Neural cell (in vitro differentiated cells): ENCODE measurements at regions not wholly inside any gene's neighbourhood (a gene's known extent, or its start where the extent isn't known, plus 50 kb on each side); places are given as distances from the start of the nearest gene placed in this dataset.

Experiments used
- H2AFZ ChIP-seq: fragments of 200-600, 300-800 bp; sonication (generic), shearing (Covaris generic); 2 replicates; pipeline ENCODE4 v1.6.0; 2014; ENCODE audit warnings: low read depth, mild to moderate bottlenecking, antibody characterized with exemption, low read length, moderate library complexity
- H3F3A ChIP-seq: fragments of 200-600 bp; shearing (Covaris generic); 2 replicates; pipeline ENCODE4 v1.6.1; 2016; ENCODE audit warnings: mild to moderate bottlenecking, moderate library complexity, mixed read lengths, antibody characterized with exemption, low read length; ENCODE audit not compliant: insufficient read depth, poor library complexity, severe bottlenecking
- H3K27ac ChIP-seq: fragments of 200-600, 300-800 bp; sonication (generic), shearing (Covaris generic); 2 replicates; pipeline ENCODE4 v1.5.1; 2014; ENCODE audit warnings: mild to moderate bottlenecking, low read length, moderate library complexity
- H3K27me3 ChIP-seq: fragments of 300-800, 200-600 bp; sonication (generic), shearing (Covaris generic); 2 replicates; pipeline ENCODE4 v1.6.0; 2014; ENCODE audit warnings: mild to moderate bottlenecking, low read depth, low read length, moderate library complexity; ENCODE audit not compliant: insufficient read depth
- H3K36me3 ChIP-seq: fragments of 300-800, 200-600 bp; sonication (generic), shearing (Covaris generic); 2 replicates; pipeline ENCODE4 v1.5.1; 2014; ENCODE audit warnings: mild to moderate bottlenecking, antibody characterized with exemption, low read length, moderate library complexity; ENCODE audit not compliant: insufficient read depth
- H3K4me2 ChIP-seq: fragments of 300-800, 200-600 bp; sonication (generic), shearing (Covaris generic); 2 replicates; pipeline ENCODE4 v1.6.0; 2014; ENCODE audit warnings: mild to moderate bottlenecking, low read length
- H3K4me3 ChIP-seq: fragments of 300-800, 200-600 bp; sonication (generic), shearing (Covaris generic); 2 replicates; pipeline ENCODE4 v1.5.1; 2014; ENCODE audit warnings: mild to moderate bottlenecking, low read length, moderate library complexity
- H3K79me2 ChIP-seq: fragments of 200-600 bp; shearing (Covaris generic); replicated peaks from 2 replicates; pipeline ENCODE4 v1.6.0; 2014; ENCODE audit warnings: mild to moderate bottlenecking, low read length, moderate library complexity; ENCODE audit not compliant: insufficient read depth
- H3K9ac ChIP-seq: fragments of 300-800, 200-600 bp; sonication (generic), shearing (Covaris generic); 2 replicates; pipeline ENCODE4 v1.6.1; 2016; ENCODE audit warnings: mild to moderate bottlenecking, low read length, mixed read lengths
- H3K9me2 ChIP-seq: fragments of 200-600 bp; shearing (Covaris generic); 2 replicates; pipeline ENCODE4 v1.6.1; 2016; ENCODE audit warnings: mild to moderate bottlenecking, low read length, mixed read lengths; ENCODE audit not compliant: insufficient read depth
- H3K9me3 ChIP-seq: fragments of 200-600, 300-800 bp; sonication (generic), shearing (Covaris generic); 2 replicates; pipeline ENCODE4 v1.6.1; 2016; ENCODE audit warnings: mild to moderate bottlenecking, mixed run types, low read length, moderate library complexity, mixed read lengths
- H4K20me1 ChIP-seq: fragments of 200-600 bp; shearing (Covaris generic); 2 replicates; pipeline ENCODE4 v1.6.1; 2016; ENCODE audit warnings: mild to moderate bottlenecking, mixed run types; ENCODE audit not compliant: insufficient read depth
- EP300 ChIP-seq: fragments of 450-650 bp; conservative IDR thresholded peaks from 2 replicates; pipeline ENCODE4 v1.6.1; 2014; ENCODE audit warnings: antibody characterized with exemption, mild to moderate bottlenecking, moderate library complexity; ENCODE audit not compliant: poor library complexity, severe bottlenecking
- EZH2 ChIP-seq: fragments of 200-600, 300-800 bp; shearing (Covaris generic), sonication (generic); IDR thresholded peaks from 2 replicates; pipeline ENCODE4 v1.6.1; 2014; ENCODE audit warnings: antibody characterized with exemption, low read length, borderline replicate concordance, mild to moderate bottlenecking; ENCODE audit not compliant: insufficient read depth, poor library complexity, severe bottlenecking
- MXI1 ChIP-seq: fragments of 450-650 bp; conservative IDR thresholded peaks from 2 replicates; pipeline ENCODE4 v1.6.1; 2014; ENCODE audit warnings: antibody characterized with exemption, mild to moderate bottlenecking; ENCODE audit not compliant: poor library complexity, severe bottlenecking
- POLR2AphosphoS5 ChIP-seq: IDR thresholded peaks from 2 replicates; pipeline ENCODE4 v1.6.1; 2012
- RAD21 ChIP-seq: fragments of 450-650 bp; conservative IDR thresholded peaks from 2 replicates; pipeline ENCODE4 v1.6.1; 2014; ENCODE audit warnings: antibody characterized with exemption, mild to moderate bottlenecking, moderate library complexity
- SMC3 ChIP-seq: fragments of 450-650 bp; conservative IDR thresholded peaks from 2 replicates; pipeline ENCODE4 v1.6.1; 2014; ENCODE audit warnings: antibody characterized with exemption, mild to moderate bottlenecking, moderate library complexity; ENCODE audit not compliant: poor library complexity
- TAF1 ChIP-seq: IDR thresholded peaks from 2 replicates; pipeline ENCODE4 v1.6.1; 2012; ENCODE audit warnings: low read depth
- TF ChIP-seq, protein P1 (sequence below): IDR thresholded peaks from 2 replicates; pipeline ENCODE4 v1.6.1; 2012; ENCODE audit warnings: borderline replicate concordance
- TF ChIP-seq, protein P2 (sequence below): fragments of 450-650 bp; IDR thresholded peaks from 2 replicates; pipeline ENCODE4 v1.5.1; 2014; ENCODE audit warnings: antibody characterized with exemption, mild to moderate bottlenecking, moderate library complexity; ENCODE audit not compliant: poor library complexity, severe bottlenecking

DNA sequence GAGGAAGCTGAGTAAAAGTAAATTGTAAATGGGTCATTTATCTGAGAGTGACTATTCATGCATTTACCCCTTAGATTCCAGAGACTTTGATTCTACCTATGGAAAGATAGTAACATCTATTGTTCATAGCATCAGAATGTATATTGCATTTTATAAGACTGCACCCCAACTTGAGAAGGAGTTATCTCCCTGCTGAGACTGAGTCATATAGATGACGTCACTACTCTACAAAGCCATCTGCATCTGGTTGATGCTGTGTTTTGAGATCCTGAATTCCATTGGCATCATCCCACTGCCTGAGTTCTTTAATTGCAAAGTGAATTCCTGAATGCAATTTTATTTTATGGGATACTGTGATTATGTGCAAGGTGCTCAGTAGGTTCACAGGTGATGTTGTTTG, 444.0 kb upstream of the SLC35B3 start:
- Histone ChIP-seq H3K9me3 (no peaks in the 10 kb centered on the region), H3F3A (no peaks in the 10 kb centered on the region), H2AFZ (no peak overlapping the region), H3K4me2 (no peak overlapping the region), H3K36me3 (no peaks in the 10 kb centered on the region), H3K9me2 (no peaks in the 10 kb centered on the region), H4K20me1 (no peaks in the 10 kb centered on the region), H3K4me3 (no peak overlapping the region), H3K27ac (no peak overlapping the region), H3K27me3 (no peaks in the 10 kb centered on the region), H3K9ac (no peak overlapping the region), H3K79me2 (no peaks in the 10 kb centered on the region)
- TF ChIP-seq, protein P1, sequence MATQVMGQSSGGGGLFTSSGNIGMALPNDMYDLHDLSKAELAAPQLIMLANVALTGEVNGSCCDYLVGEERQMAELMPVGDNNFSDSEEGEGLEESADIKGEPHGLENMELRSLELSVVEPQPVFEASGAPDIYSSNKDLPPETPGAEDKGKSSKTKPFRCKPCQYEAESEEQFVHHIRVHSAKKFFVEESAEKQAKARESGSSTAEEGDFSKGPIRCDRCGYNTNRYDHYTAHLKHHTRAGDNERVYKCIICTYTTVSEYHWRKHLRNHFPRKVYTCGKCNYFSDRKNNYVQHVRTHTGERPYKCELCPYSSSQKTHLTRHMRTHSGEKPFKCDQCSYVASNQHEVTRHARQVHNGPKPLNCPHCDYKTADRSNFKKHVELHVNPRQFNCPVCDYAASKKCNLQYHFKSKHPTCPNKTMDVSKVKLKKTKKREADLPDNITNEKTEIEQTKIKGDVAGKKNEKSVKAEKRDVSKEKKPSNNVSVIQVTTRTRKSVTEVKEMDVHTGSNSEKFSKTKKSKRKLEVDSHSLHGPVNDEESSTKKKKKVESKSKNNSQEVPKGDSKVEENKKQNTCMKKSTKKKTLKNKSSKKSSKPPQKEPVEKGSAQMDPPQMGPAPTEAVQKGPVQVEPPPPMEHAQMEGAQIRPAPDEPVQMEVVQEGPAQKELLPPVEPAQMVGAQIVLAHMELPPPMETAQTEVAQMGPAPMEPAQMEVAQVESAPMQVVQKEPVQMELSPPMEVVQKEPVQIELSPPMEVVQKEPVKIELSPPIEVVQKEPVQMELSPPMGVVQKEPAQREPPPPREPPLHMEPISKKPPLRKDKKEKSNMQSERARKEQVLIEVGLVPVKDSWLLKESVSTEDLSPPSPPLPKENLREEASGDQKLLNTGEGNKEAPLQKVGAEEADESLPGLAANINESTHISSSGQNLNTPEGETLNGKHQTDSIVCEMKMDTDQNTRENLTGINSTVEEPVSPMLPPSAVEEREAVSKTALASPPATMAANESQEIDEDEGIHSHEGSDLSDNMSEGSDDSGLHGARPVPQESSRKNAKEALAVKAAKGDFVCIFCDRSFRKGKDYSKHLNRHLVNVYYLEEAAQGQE = no peak
- no peak for TF ChIP-seq MXI1
- TF ChIP-seq, protein P2, sequence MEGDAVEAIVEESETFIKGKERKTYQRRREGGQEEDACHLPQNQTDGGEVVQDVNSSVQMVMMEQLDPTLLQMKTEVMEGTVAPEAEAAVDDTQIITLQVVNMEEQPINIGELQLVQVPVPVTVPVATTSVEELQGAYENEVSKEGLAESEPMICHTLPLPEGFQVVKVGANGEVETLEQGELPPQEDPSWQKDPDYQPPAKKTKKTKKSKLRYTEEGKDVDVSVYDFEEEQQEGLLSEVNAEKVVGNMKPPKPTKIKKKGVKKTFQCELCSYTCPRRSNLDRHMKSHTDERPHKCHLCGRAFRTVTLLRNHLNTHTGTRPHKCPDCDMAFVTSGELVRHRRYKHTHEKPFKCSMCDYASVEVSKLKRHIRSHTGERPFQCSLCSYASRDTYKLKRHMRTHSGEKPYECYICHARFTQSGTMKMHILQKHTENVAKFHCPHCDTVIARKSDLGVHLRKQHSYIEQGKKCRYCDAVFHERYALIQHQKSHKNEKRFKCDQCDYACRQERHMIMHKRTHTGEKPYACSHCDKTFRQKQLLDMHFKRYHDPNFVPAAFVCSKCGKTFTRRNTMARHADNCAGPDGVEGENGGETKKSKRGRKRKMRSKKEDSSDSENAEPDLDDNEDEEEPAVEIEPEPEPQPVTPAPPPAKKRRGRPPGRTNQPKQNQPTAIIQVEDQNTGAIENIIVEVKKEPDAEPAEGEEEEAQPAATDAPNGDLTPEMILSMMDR = no peak
- no peak for TF ChIP-seq POLR2AphosphoS5
- no peak for TF ChIP-seq EZH2
- TF ChIP-seq TAF1 = no peak
- TF ChIP-seq EP300 = no peak
- TF ChIP-seq RAD21 = no peak
- no peak for TF ChIP-seq SMC3

DNA sequence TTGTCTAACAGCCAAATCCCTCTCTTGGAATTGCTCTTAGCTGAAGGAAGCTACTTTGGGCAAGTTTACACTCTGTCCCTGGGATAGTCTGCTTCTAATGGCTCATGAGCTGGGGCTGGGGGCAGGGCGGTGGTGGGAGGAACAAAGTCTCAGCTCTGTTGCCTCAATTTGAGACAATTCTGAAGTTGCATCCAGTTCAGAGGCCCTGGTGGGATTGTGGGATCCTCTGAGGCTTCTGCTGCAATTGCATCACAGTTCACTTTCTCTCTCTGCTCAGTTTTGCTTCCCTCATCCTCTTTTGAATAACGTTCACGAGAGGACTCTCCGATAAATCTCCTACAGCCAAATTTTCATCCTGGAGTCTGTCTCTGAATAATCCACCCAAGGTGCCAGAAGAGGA, 440.6 kb upstream of the SLC35B3 start:
- Histone ChIP-seq H3K36me3 (no peaks in the 10 kb centered on the region), H3F3A (no peaks in the 10 kb centered on the region), H2AFZ (no peak overlapping the region), H3K4me2 (no peak overlapping the region), H3K79me2 (no peaks in the 10 kb centered on the region), H3K27ac (no peak overlapping the region), H4K20me1 (no peaks in the 10 kb centered on the region), H3K27me3 (no peaks in the 10 kb centered on the region), H3K9me2 (no peaks in the 10 kb centered on the region), H3K9ac (no peak overlapping the region), H3K9me3 (no peaks in the 10 kb centered on the region), H3K4me3 (no peak overlapping the region)
- no peak for TF ChIP-seq TAF1
- TF ChIP-seq EP300 = no peak
- no peak for TF ChIP-seq EZH2
- TF ChIP-seq, protein P1 = no peak
- no peak for TF ChIP-seq RAD21
- TF ChIP-seq SMC3 = no peak
- no peak for TF ChIP-seq POLR2AphosphoS5
- TF ChIP-seq, protein P2 = no peak
- no peak for TF ChIP-seq MXI1
